A673 (cell line): ENCODE measurements at regions not wholly inside any gene's neighbourhood (a gene's known extent, or its start where the extent isn't known, plus 50 kb on each side); places are given as distances from the start of the nearest gene placed in this dataset.

Experiments
- BruUV-seq: library from RNA; stranded (reverse); fragments of 400-500 nt; replicated peaks from 2 replicates; lab custom pipeline; 2021; lab: Mats Ljungman, UMichigan
- CTCF ChIA-PET: fragments of 300-600 bp; sonication (Branson Sonifier 250); formaldehyde crosslinking; loops from one replicate; lab custom pipeline; 2022; ENCODE audit warnings: antibody characterized with exemption; lab: Charles Lee
- POLR2A ChIA-PET: fragments of 300-600 bp; sonication (Branson Sonifier 250); formaldehyde crosslinking; loops from one replicate; lab custom pipeline; 2022; ENCODE audit warnings: antibody characterized with exemption; ENCODE audit not compliant: low non-redundant PET; lab: Charles Lee
- DNase-seq: peaks from one replicate; pipeline ENCODE4 v3.0.0-alpha.2; 2015; ENCODE audit warnings: low spot score
- H3K27ac ChIP-seq: fragments of 200-600 bp; sonication (generic); 2 replicates; pipeline ENCODE4 v1.5.1; 2016; ENCODE audit warnings: mixed run types, low read depth, mild to moderate bottlenecking, mixed read lengths, antibody characterized with exemption, low read length; ENCODE audit not compliant: poor library complexity, severe bottlenecking
- H3K27me3 ChIP-seq: fragments of 200-600 bp; sonication (generic); replicated peaks from 2 replicates; pipeline ENCODE4 v1.6.1; 2017; ENCODE audit warnings: mixed run types, low read depth, mild to moderate bottlenecking, mixed read lengths, antibody characterized with exemption, low read length; ENCODE audit not compliant: insufficient read depth, poor library complexity
- H3K36me3 ChIP-seq: fragments of 200-600 bp; sonication (generic); 2 replicates; pipeline ENCODE4 v1.6.1; 2016; ENCODE audit warnings: mixed run types, mild to moderate bottlenecking, mixed read lengths, antibody characterized with exemption, low read length; ENCODE audit not compliant: insufficient read depth, poor library complexity, severe bottlenecking
- H3K4me1 ChIP-seq: fragments of 200-600 bp; sonication (generic); 2 replicates; pipeline ENCODE4 v1.6.1; 2017; ENCODE audit warnings: mixed run types, mild to moderate bottlenecking, mixed read lengths, antibody characterized with exemption, low read length; ENCODE audit not compliant: insufficient read depth, poor library complexity, severe bottlenecking
- H3K4me3 ChIP-seq: fragments of 200-600 bp; sonication (generic); 2 replicates; pipeline ENCODE4 v1.5.1; 2016; ENCODE audit warnings: low read depth, mixed run types, mild to moderate bottlenecking, mixed read lengths, low read length; ENCODE audit not compliant: poor library complexity, severe bottlenecking
- H3K9me3 ChIP-seq: fragments of 200-600 bp; sonication (generic); 2 replicates; pipeline ENCODE4 v1.6.1; 2016; ENCODE audit warnings: mixed run types, low read depth, mild to moderate bottlenecking, mixed read lengths, antibody characterized with exemption, low read length; ENCODE audit not compliant: poor library complexity, severe bottlenecking
- CTCF ChIP-seq: fragments of 300-800, 200-600 bp; sonication (generic); conservative IDR thresholded peaks from 2 replicates; pipeline ENCODE4 v1.5.1; 2017; ENCODE audit warnings: low read depth, mild to moderate bottlenecking, antibody characterized with exemption, low read length, moderate library complexity, mixed read lengths
- EZH2 ChIP-seq: fragments of 200-600 bp; sonication (generic); IDR thresholded peaks from 2 replicates; pipeline ENCODE4 v1.6.1; 2017; ENCODE audit warnings: borderline replicate concordance, low read depth, mild to moderate bottlenecking, mixed read lengths, antibody characterized with exemption, low read length; ENCODE audit not compliant: poor library complexity, severe bottlenecking
- intact Hi-C: fragments of 100-400 bp; cut with micrococcal nuclease; formaldehyde crosslinking; loops from one replicate; pipeline ENCODE4 v1.10.0; 2022; ENCODE audit not compliant: unreplicated experiment

- CTCF ChIA-PET, result no interaction called here
- no peaks in the 10 kb centered on the region for H3K36me3 ChIP-seq
- POLR2A ChIA-PET, result no interaction called here
- intact Hi-C loops, result no loop called here
- H3K4me1 ChIP-seq, result no peaks in the 10 kb centered on the region
- peaks cover 39% of the 10 kb centered on the region for H3K9me3 ChIP-seq
- no TSS peak for BruUV-seq
- H3K27me3 ChIP-seq, result no peaks in the 10 kb centered on the region
- no peak overlapping the region for H3K4me3 ChIP-seq
- H3K27ac ChIP-seq, result no peak overlapping the region
- TF ChIP-seq CTCF, result no peak
- no peak for TF ChIP-seq EZH2
- no peak for DNase-seq
Measured at GRCh38 chr5:2686321-2687124, 65.0 kb downstream of the IRX2 start.

GRCh38 chr5:2685651-2686272 is 65.7 kb downstream of the IRX2 start:
- no peak overlapping the region for H3K27ac ChIP-seq
- CTCF ChIA-PET, result no interaction called here
- no peak for DNase-seq
- BruUV-seq, result no TSS peak
- peaks cover 38% of the 10 kb centered on the region for H3K9me3 ChIP-seq
- intact Hi-C loops, result no loop called here
- POLR2A ChIA-PET, result no interaction called here
- H3K27me3 ChIP-seq, result no peaks in the 10 kb centered on the region
- no peak overlapping the region for H3K4me3 ChIP-seq
- TF ChIP-seq EZH2 (no peak), CTCF (no peak)
- H3K4me1 ChIP-seq, result no peaks in the 10 kb centered on the region
- no peaks in the 10 kb centered on the region for H3K36me3 ChIP-seq

GRCh38 chr5:2684606-2685005 is 66.9 kb downstream of the IRX2 start:
- DNase-seq, result no peak
- TF ChIP-seq CTCF (no peak), EZH2 (no peak)
- no peaks in the 10 kb centered on the region for H3K4me1 ChIP-seq
- ChIA-PET CTCF (no interaction called here), POLR2A (interaction anchor here (0.7 kb wide), 1 partner anchor 126 kb away, joined by 3 read pairs; no protein-coding TSS in a partner anchor)
- no peaks in the 10 kb centered on the region for H3K36me3 ChIP-seq
- H3K9me3 ChIP-seq, result peaks cover 35% of the 10 kb centered on the region
- no TSS peak for BruUV-seq
- no peak overlapping the region for H3K27ac ChIP-seq
- no peaks in the 10 kb centered on the region for H3K27me3 ChIP-seq
- no peak overlapping the region for H3K4me3 ChIP-seq
- intact Hi-C loops, result no loop called here
